ENCODE measurements at regions not wholly inside any gene's neighbourhood (a gene's known extent, or its start where the extent isn't known, plus 50 kb on each side); places are given as distances from the start of the nearest gene placed in this dataset.

DNA sequence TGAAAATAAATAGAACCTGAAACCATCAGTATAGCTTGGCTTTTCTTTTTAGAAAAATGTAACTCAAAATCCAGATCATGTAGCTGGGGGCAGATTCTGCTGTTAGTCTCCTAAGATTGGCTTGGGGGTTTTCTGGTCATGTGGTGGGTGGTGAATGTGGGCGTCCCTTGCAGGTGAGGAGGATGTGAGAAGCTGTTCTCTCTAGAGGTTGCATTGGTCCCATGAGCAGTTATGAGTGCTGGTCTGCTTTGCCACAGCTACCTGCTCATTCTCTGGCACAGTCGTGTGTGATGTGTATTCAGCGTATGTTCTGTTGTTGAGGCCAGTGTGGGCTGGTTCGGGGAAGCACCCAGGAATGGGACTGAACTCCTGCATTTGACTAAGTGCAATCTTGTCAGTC lies 466.8 kb downstream of the DIRAS2 start:
- no peak for TF ChIP-seq ASH2L (IDR thresholded peaks at IDR 0.05; ENCODE audit: low read length)
- no peak for TF ChIP-seq SP1 (IDR thresholded peaks at IDR 0.05; ENCODE audit: low read depth, low read length)
- TF ChIP-seq BRCA1 (IDR thresholded peaks at IDR 0.05; ENCODE audit: low read depth, low read length), result no peak
- TF ChIP-seq TEAD4 (IDR thresholded peaks at IDR 0.05; ENCODE audit: low read depth, low read length), result no peak
- TF ChIP-seq, protein P1, sequence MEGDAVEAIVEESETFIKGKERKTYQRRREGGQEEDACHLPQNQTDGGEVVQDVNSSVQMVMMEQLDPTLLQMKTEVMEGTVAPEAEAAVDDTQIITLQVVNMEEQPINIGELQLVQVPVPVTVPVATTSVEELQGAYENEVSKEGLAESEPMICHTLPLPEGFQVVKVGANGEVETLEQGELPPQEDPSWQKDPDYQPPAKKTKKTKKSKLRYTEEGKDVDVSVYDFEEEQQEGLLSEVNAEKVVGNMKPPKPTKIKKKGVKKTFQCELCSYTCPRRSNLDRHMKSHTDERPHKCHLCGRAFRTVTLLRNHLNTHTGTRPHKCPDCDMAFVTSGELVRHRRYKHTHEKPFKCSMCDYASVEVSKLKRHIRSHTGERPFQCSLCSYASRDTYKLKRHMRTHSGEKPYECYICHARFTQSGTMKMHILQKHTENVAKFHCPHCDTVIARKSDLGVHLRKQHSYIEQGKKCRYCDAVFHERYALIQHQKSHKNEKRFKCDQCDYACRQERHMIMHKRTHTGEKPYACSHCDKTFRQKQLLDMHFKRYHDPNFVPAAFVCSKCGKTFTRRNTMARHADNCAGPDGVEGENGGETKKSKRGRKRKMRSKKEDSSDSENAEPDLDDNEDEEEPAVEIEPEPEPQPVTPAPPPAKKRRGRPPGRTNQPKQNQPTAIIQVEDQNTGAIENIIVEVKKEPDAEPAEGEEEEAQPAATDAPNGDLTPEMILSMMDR (IDR thresholded peaks at IDR 0.05; ENCODE audit: control extremely low read depth in 1 of 3, insufficient read depth in 1 of 3, low read depth in 1 of 3, low read length in 3 of 3), result no peak
- TF ChIP-seq EP300 (IDR thresholded peaks at IDR 0.05; ENCODE audit: borderline replicate concordance in 1 of 2, low read depth in 2 of 2, low read length in 2 of 2), result no peak
- no peak for TF ChIP-seq POLR2A (IDR thresholded peaks at IDR 0.05; ENCODE audit: control extremely low read depth in 1 of 2, low read depth in 2 of 2, low read length in 2 of 2)
- TF ChIP-seq POLR2AphosphoS5 (IDR thresholded peaks at IDR 0.05; ENCODE audit: low read depth, low read length), result no peak

All from H1 (cell line).